HFFc6 (cell line): ENCODE measurements at regions not wholly inside any gene's neighbourhood (a gene's known extent, or its start where the extent isn't known, plus 50 kb on each side); places are given as distances from the start of the nearest gene placed in this dataset.
"Not testable (repeated sequence)": the region's sequence is repeated elsewhere in the genome, so short reads cannot be mapped to it uniquely, and the experiment has no call there.

Source experiments
- DNase-seq: peaks from one replicate; pipeline ENCODE4 v3.0.0-alpha.2; 2018
- H3K27ac Mint-ChIP-seq: 2 replicates; pipeline ENCODE4 v1.8.0; 2020; ENCODE audit warnings: mild to moderate bottlenecking, mixed read lengths
- H3K27me3 Mint-ChIP-seq: 2 replicates; pipeline ENCODE4 v1.8.0; 2021; ENCODE audit warnings: mild to moderate bottlenecking, moderate library complexity, mixed read lengths; ENCODE audit not compliant: insufficient read depth
- H3K36me3 Mint-ChIP-seq: 2 replicates; pipeline ENCODE4 v1.8.0; 2021; ENCODE audit warnings: low read depth, mixed read lengths
- H3K4me1 Mint-ChIP-seq: 2 replicates; pipeline ENCODE4 v1.8.0; 2020; ENCODE audit warnings: low read depth, mixed read lengths
- H3K4me3 Mint-ChIP-seq: 2 replicates; pipeline ENCODE4 v1.8.0; 2020; ENCODE audit warnings: mild to moderate bottlenecking, moderate library complexity, mixed read lengths
- H3K9me3 Mint-ChIP-seq: 2 replicates; pipeline ENCODE4 v1.8.0; 2020; ENCODE audit warnings: mild to moderate bottlenecking, mixed read lengths
- CTCF ChIP-seq: fragments of 200-600 bp; sonication (generic); IDR thresholded peaks from 2 replicates; pipeline ENCODE4 v1.5.0; 2021; ENCODE audit warnings: antibody characterized with exemption, mild to moderate bottlenecking

GRCh38 chr16:35210681-35211433 is 1751.4 kb downstream of the TP53TG3F start:
- Mint-ChIP-seq H3K27ac (no peak overlapping the region), H3K27me3 (no peaks in the 10 kb centered on the region; the same call in 1 of the 2 replicates), H3K9me3 (peaks cover 11% of the 10 kb centered on the region), H3K4me1 (no peaks in the 10 kb centered on the region), H3K4me3 (no peak overlapping the region), H3K36me3 (peaks cover 4% of the 10 kb centered on the region; the same call in 1 of the 2 replicates)
- TF ChIP-seq CTCF, result no peak
- no peak for DNase-seq

- no peak for TF ChIP-seq CTCF
- no peak overlapping the region for H3K4me3 Mint-ChIP-seq
- H3K27ac Mint-ChIP-seq, result no peak overlapping the region
- H3K36me3 Mint-ChIP-seq, result peaks cover 4% of the 10 kb centered on the region; the same call in 1 of the 2 replicates
- no peaks in the 10 kb centered on the region for H3K4me1 Mint-ChIP-seq
- DNase-seq, result no peak
- H3K27me3 Mint-ChIP-seq, result no peaks in the 10 kb centered on the region
- peaks cover 23% of the 10 kb centered on the region for H3K9me3 Mint-ChIP-seq
Observed at GRCh38 chr16:35214840-35215239, 1755.4 kb downstream of the TP53TG3F start.

- TF ChIP-seq CTCF, result no peak
- Mint-ChIP-seq H3K9me3 (peaks cover 28% of the 10 kb centered on the region), H3K27ac (no peak overlapping the region), H3K4me1 (no peaks in the 10 kb centered on the region), H3K27me3 (no peaks in the 10 kb centered on the region), H3K36me3 (peaks cover 4% of the 10 kb centered on the region; the same call in 1 of the 2 replicates), H3K4me3 (no peak overlapping the region)
- no peak for DNase-seq
Observed at GRCh38 chr16:35215287-35215686, 1755.9 kb downstream of the TP53TG3F start.

- H3K27me3 Mint-ChIP-seq, DNase-seq, H3K36me3 Mint-ChIP-seq, H3K4me1 Mint-ChIP-seq, H3K4me3 Mint-ChIP-seq, H3K27ac Mint-ChIP-seq: not testable (repeated sequence)
- peaks cover 31% of the 10 kb centered on the region for H3K9me3 Mint-ChIP-seq
Observed at GRCh38 chr16:35216261-35216660, 1756.8 kb downstream of the TP53TG3F start.

GRCh38 chr16:35221482-35222185 is 1762.2 kb downstream of the TP53TG3F start:
- Mint-ChIP-seq H3K27me3 (peaks cover 2% of the 10 kb centered on the region; the same call in 1 of the 2 replicates), H3K9me3 (peaks cover 26% of the 10 kb centered on the region), H3K4me1 (no peaks in the 10 kb centered on the region), H3K4me3 (no peak overlapping the region), H3K36me3 (peaks cover 4% of the 10 kb centered on the region; the same call in 1 of the 2 replicates), H3K27ac (no peak overlapping the region)
- no peak for DNase-seq
- TF ChIP-seq CTCF, result no peak

- Mint-ChIP-seq H3K27ac (no peak overlapping the region), H3K4me3 (no peak overlapping the region), H3K27me3 (no peaks in the 10 kb centered on the region), H3K36me3 (no peaks in the 10 kb centered on the region), H3K9me3 (peaks cover 20% of the 10 kb centered on the region), H3K4me1 (no peaks in the 10 kb centered on the region)
- no peak for TF ChIP-seq CTCF
- DNase-seq, result no peak
Observed at GRCh38 chr16:35234679-35235078, 1775.3 kb downstream of the TP53TG3F start.
